ENCODE measurements at regions not wholly inside any gene's neighbourhood (a gene's known extent, or its start where the extent isn't known, plus 50 kb on each side); places are given as distances from the start of the nearest gene placed in this dataset.

DNA sequence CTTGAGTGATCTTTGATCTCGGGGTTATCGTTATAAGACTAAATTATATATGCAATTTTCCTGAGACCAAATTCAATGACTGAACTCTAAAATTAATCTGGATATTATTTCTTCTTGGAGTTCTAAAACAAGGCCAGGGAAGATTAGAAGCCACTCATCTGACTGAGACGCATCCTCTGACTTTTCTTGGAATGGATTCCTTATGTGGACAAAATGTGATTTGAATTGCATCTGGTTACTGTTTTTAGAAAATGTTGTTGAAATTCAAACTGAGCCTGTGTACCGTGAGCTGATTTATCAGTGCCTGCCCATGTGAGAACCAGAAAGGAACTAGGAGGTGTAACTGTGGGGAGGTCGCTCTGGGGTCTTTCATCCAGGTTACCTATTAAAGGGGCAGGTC, 330.8 kb downstream of the OSR1 start:
- no peak overlapping the region for H3K4me3 ChIP-seq
- no peak overlapping the region for H3K27ac ChIP-seq
- no peaks in the 10 kb centered on the region for H3K27me3 ChIP-seq
- no peaks in the 10 kb centered on the region for H3K36me3 ChIP-seq
- H3K9me3 ChIP-seq, result no peaks in the 10 kb centered on the region
- TF ChIP-seq, protein P1, sequence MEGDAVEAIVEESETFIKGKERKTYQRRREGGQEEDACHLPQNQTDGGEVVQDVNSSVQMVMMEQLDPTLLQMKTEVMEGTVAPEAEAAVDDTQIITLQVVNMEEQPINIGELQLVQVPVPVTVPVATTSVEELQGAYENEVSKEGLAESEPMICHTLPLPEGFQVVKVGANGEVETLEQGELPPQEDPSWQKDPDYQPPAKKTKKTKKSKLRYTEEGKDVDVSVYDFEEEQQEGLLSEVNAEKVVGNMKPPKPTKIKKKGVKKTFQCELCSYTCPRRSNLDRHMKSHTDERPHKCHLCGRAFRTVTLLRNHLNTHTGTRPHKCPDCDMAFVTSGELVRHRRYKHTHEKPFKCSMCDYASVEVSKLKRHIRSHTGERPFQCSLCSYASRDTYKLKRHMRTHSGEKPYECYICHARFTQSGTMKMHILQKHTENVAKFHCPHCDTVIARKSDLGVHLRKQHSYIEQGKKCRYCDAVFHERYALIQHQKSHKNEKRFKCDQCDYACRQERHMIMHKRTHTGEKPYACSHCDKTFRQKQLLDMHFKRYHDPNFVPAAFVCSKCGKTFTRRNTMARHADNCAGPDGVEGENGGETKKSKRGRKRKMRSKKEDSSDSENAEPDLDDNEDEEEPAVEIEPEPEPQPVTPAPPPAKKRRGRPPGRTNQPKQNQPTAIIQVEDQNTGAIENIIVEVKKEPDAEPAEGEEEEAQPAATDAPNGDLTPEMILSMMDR (IDR thresholded peaks at IDR 0.05), result no peak
- TF ChIP-seq POLR2A (IDR thresholded peaks at IDR 0.05) (no peak), EP300 (IDR thresholded peaks at IDR 0.05) (no peak)
- H3K4me1 ChIP-seq, result peaks cover 0 to 11% (median 0%) of the 10 kb centered on the region in 4 donors
- DNase-seq (ENCODE audit: low spot score in 2 of 2), result no peak
- WGBS, 2 donors, result 82 to 86% methylated on average over 5 of the region's 5 CpGs

DNA sequence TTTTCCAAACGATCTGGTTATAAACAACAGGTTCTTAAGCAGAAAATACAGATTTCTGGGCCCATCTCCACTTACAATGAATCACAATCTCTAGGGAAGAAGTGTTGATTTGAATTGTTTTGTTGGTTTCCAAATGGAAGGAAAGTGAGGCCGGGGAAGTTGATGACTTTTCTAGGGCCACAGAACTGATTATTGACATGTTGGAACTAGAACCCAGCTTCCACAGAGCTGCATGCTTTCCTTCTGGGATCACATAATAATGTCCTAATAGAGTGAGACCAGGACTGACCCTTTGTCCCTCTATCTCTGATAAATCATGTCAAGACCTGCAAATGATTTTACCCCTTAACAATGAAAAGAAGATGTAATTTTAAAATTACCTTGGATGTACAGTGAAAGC, 332.2 kb downstream of the OSR1 start:
- H3K27ac ChIP-seq, result no peak overlapping the region
- TF ChIP-seq EP300 (IDR thresholded peaks at IDR 0.05), result no peak
- TF ChIP-seq, protein P1 (IDR thresholded peaks at IDR 0.05), result no peak
- TF ChIP-seq POLR2A (IDR thresholded peaks at IDR 0.05), result no peak
- H3K4me3 ChIP-seq, result no peak overlapping the region
- DNase-seq (ENCODE audit: low spot score in 2 of 2), result no peak
- no peaks in the 10 kb centered on the region for H3K27me3 ChIP-seq
- H3K4me1 ChIP-seq, result peaks cover 0 to 11% (median 0%) of the 10 kb centered on the region in 4 donors
- no peaks in the 10 kb centered on the region for H3K9me3 ChIP-seq
- WGBS, 2 donors, result 74 to 76% methylated on average over 2 of the region's 2 CpGs
- no peaks in the 10 kb centered on the region for H3K36me3 ChIP-seq

DNA sequence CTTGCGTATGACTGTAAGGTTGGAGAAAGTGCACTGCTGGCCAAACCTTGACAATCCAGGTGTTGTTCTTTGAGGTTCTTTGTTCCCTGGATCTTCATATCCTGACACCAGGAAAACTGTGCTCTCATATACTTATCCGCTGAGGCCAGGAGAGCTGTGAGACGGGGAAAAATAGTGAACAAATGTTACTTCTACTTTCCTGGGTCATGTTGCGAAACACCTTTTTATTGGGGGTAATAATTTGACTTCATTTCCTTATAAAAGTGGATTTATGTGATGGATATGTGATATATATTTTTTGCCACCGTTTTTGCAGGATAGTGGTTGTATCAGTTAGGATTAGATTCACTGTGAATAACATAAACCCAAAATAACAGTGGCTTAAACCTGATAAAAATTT, 336.1 kb downstream of the OSR1 start:
- Histone ChIP-seq H3K9me3 (no peaks in the 10 kb centered on the region), H3K4me1 (no peaks in the 10 kb centered on the region), H3K27ac (no peak overlapping the region), H3K4me3 (no peak overlapping the region), H3K27me3 (no peaks in the 10 kb centered on the region), H3K36me3 (peaks cover 0 to 3% (median 0%) of the 10 kb centered on the region in 3 donors)
- WGBS, 2 donors, result 90 to 91% methylated on average over 5 of the region's 5 CpGs
- no peak for DNase-seq (ENCODE audit: low spot score in 2 of 2)
- no peak for TF ChIP-seq POLR2A (IDR thresholded peaks at IDR 0.05)
- no peak for TF ChIP-seq EP300 (IDR thresholded peaks at IDR 0.05)
- TF ChIP-seq, protein P1 (IDR thresholded peaks at IDR 0.05), result no peak

DNA sequence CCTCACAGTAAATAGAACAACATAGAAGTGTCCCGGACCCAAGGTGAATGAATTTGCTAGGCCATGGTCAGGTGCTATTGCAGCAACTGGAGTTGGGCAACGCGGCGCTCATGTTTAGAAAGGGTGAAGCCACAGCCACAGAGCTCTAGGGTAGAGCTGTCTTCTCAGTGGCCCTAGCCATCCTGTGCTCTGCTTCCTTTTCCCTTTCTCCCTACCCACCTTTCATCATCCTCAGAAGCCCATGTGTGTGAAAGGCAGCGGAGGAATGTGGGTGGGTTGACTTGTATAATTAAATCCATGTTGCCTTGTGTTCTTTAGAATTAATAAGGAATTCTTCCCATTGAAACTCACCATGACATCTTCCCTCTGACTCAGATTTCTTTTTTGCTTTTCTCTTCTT, 336.7 kb downstream of the OSR1 start:
- H3K4me3 ChIP-seq, result no peak overlapping the region
- H3K27me3 ChIP-seq, result no peaks in the 10 kb centered on the region
- H3K4me1 ChIP-seq, result no peaks in the 10 kb centered on the region
- no peaks in the 10 kb centered on the region for H3K9me3 ChIP-seq
- no peak overlapping the region for H3K27ac ChIP-seq
- 93 to 97% methylated on average over 5 of the region's 5 CpGs for WGBS, 2 donors
- no peak for DNase-seq (ENCODE audit: low spot score in 2 of 2)
- peaks cover 0 to 3% (median 0%) of the 10 kb centered on the region in 3 donors for H3K36me3 ChIP-seq
- no peak for TF ChIP-seq EP300 (IDR thresholded peaks at IDR 0.05)
- TF ChIP-seq, protein P1 (IDR thresholded peaks at IDR 0.05), result no peak
- no peak for TF ChIP-seq POLR2A (IDR thresholded peaks at IDR 0.05)

DNA sequence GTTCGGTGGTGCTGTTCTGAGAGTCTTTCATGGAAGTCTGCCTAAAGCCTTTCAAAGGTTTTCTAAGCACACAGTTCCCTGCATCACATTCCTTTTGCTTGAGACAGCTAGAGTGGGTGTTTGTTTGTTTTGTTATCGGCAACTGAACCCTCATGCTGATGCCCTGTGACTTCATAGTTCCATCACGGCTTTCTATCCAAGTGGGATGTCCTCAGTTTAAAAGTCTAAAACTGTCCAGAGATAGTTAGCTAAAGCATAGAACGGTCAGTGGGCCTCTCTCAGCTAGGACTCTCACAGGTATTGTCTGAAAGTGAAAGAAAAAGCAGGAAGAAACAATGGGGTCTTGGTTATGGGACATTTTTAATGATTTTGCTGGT, 337.3 kb downstream of the OSR1 start:
- H3K4me3 ChIP-seq, result no peak overlapping the region
- no peak for TF ChIP-seq EP300 (IDR thresholded peaks at IDR 0.05)
- TF ChIP-seq, protein P1 (IDR thresholded peaks at IDR 0.05), result no peak
- no peak for TF ChIP-seq POLR2A (IDR thresholded peaks at IDR 0.05)
- H3K36me3 ChIP-seq, result peaks cover 0 to 3% (median 0%) of the 10 kb centered on the region in 3 donors
- no peaks in the 10 kb centered on the region for H3K27me3 ChIP-seq
- no peaks in the 10 kb centered on the region for H3K4me1 ChIP-seq
- no peak overlapping the region for H3K27ac ChIP-seq
- no peak for DNase-seq (ENCODE audit: low spot score in 2 of 2)
- H3K9me3 ChIP-seq, result peaks cover 0 to 5% (median 0%) of the 10 kb centered on the region in 4 donors
- 49 to 52% methylated on average over 4 of the region's 4 CpGs for WGBS, 2 donors
